Activated CD4-positive, alpha-beta memory T cell treated with anti-CD3 and anti-CD28 coated beads for 36 hours (primary cell): ENCODE measurements at regions not wholly inside any gene's neighbourhood (a gene's known extent, or its start where the extent isn't known, plus 50 kb on each side); places are given as distances from the start of the nearest gene placed in this dataset.

Source experiments
- CTCF ChIA-PET: fragments of 350-600 bp; sonication (Branson Sonifier 250); formaldehyde crosslinking; loops from one replicate; lab custom pipeline; 2021; ENCODE audit warnings: antibody characterized with exemption, inconsistent platforms; lab: Charles Lee
- POLR2A ChIA-PET: fragments of 350-600 bp; sonication (Branson Sonifier 250); formaldehyde crosslinking; loops from one replicate; lab custom pipeline; 2021; ENCODE audit warnings: antibody characterized with exemption; lab: Charles Lee
- DNase-seq: peaks from one replicate; pipeline ENCODE4 v3.0.0-alpha.2; 2020
- H3K27ac Mint-ChIP-seq: one replicate; pipeline ENCODE4 v1.8.0; 2021; ENCODE audit warnings: mixed read lengths
- H3K27me3 Mint-ChIP-seq: one replicate; pipeline ENCODE4 v1.8.0; 2021; ENCODE audit warnings: mixed read lengths
- H3K36me3 Mint-ChIP-seq: one replicate; pipeline ENCODE4 v1.8.0; 2021; ENCODE audit warnings: mixed read lengths
- H3K4me1 Mint-ChIP-seq: one replicate; pipeline ENCODE4 v1.8.0; 2021; ENCODE audit warnings: low read depth, mixed read lengths
- H3K4me3 Mint-ChIP-seq: one replicate; pipeline ENCODE4 v1.8.0; 2021; ENCODE audit warnings: mild to moderate bottlenecking, mixed read lengths
- H3K9me3 Mint-ChIP-seq: one replicate; pipeline ENCODE4 v1.8.0; 2021; ENCODE audit warnings: mixed read lengths
- intact Hi-C: fragments of 100-400 bp; cut with micrococcal nuclease; formaldehyde crosslinking; loops from one replicate; pipeline ENCODE4 v1.15.1; 2023

- POLR2A ChIA-PET: interaction anchor here (0.6 to 3.1 kb wide), 6 partner anchors 20 to 181 kb away, joined by 3 to 20 read pairs (median 8); partner anchors contain the start of gene NEDD9
- Mint-ChIP-seq H3K4me3 (no peak overlapping the region), H3K9me3 (peaks cover 5% of the 10 kb centered on the region), H3K27ac (peak overlapping the region; percentile 75), H3K36me3 (no peaks in the 10 kb centered on the region), H3K27me3 (no peaks in the 10 kb centered on the region), H3K4me1 (peaks cover 52% of the 10 kb centered on the region)
- CTCF ChIA-PET: interaction anchor here (0.5 to 1.8 kb wide), 5 partner anchors 40 to 181 kb away, joined by 3 to 9 read pairs (median 3); partner anchors contain the start of gene NEDD9
- intact Hi-C loops: loop anchor here (1.0 to 5.0 kb wide), 12 partner anchors 10 to 241 kb away; partner anchors contain the start of gene NEDD9
- DNase-seq: no peak
These were observed 123.8 kb upstream of the TMEM170B start for GRCh38 chr6:11413728-11414127.

GRCh38 chr6:11413117-11413687 lies 124.3 kb upstream of the TMEM170B start:
- intact Hi-C loops: loop anchor here (1.0 to 5.0 kb wide), 10 partner anchors 10 to 241 kb away; partner anchors contain the start of gene NEDD9
- Mint-ChIP-seq H3K9me3 (peaks cover 5% of the 10 kb centered on the region), H3K27ac (peak overlapping the region; percentile 75), H3K27me3 (no peaks in the 10 kb centered on the region), H3K4me1 (peaks cover 52% of the 10 kb centered on the region), H3K36me3 (no peaks in the 10 kb centered on the region), H3K4me3 (no peak overlapping the region)
- ChIA-PET CTCF (interaction anchor here (0.7 to 1.8 kb wide), 8 partner anchors 28 to 189 kb away, joined by 3 to 9 read pairs (median 4); partner anchors contain the start of gene NEDD9), POLR2A (interaction anchor here (0.6 to 3.1 kb wide), 7 partner anchors 20 to 181 kb away, joined by 3 to 20 read pairs (median 7); partner anchors contain the start of gene NEDD9)
- peak; percentile 32 for DNase-seq

GRCh38 chr6:11412616-11413015 lies 124.9 kb upstream of the TMEM170B start:
- H3K27ac Mint-ChIP-seq: peak overlapping the region; percentile 75
- H3K4me3 Mint-ChIP-seq: no peak overlapping the region
- H3K4me1 Mint-ChIP-seq: peaks cover 52% of the 10 kb centered on the region
- intact Hi-C loops: loop anchor here (1.0 to 5.0 kb wide), 11 partner anchors 11 to 240 kb away; partner anchors contain the start of gene NEDD9
- ChIA-PET CTCF (interaction anchor here (0.7 to 1.8 kb wide), 8 partner anchors 28 to 189 kb away, joined by 3 to 9 read pairs (median 4); partner anchors contain the start of gene NEDD9), POLR2A (interaction anchor here (1.1 to 3.1 kb wide), 4 partner anchors 31 to 180 kb away, joined by 3 to 20 read pairs (median 13); partner anchors contain the start of gene NEDD9)
- no peaks in the 10 kb centered on the region for H3K27me3 Mint-ChIP-seq
- H3K9me3 Mint-ChIP-seq: peaks cover 5% of the 10 kb centered on the region
- no peaks in the 10 kb centered on the region for H3K36me3 Mint-ChIP-seq
- DNase-seq: no peak

DNA sequence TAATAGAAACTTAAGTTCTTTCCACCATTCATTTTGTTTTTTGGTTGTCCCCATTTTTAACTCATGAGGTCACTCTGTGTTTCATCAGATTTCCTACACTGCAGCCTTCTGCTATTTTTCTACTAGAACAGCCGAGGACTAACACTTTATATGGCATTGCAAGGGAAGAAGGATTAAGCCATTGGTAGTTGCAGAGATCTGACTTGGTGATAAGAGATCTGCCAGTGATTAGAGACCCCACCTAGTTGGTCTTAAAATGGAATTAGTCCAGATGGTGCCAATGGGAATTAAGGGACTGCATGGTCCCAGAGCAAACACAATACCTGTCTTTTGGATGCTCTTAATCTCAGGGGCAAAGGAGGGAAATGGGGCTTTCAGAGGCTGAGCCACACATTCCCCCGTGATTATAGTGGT lies 125.5 kb upstream of the TMEM170B start:
- peak overlapping the region; percentile 66 for H3K27ac Mint-ChIP-seq

DNA sequence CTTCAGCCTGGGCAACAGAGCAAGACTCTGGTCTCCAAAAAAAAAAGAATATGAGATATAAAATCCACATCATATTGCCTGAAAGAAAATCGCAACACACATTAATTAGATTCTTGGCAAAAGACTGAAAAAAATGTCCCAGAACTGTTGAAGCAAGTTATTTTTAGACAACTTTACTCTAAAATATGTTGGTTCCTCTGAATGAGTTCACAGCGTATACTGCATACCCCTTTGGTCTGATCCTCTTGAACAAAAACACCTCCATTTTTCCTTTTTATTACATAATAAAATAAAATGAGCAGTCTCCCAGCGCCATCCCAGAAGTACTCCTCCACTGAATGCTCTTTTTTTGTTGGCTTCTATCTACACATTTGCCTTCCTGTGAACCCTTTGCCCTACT lies 126.0 kb upstream of the TMEM170B start:
- no peaks in the 10 kb centered on the region for H3K27me3 Mint-ChIP-seq
- POLR2A ChIA-PET: interaction anchor here (1.0 to 1.3 kb wide), 4 partner anchors 27 to 187 kb away, joined by 3 to 10 read pairs (median 5); no protein-coding TSS in a partner anchor
- H3K27ac Mint-ChIP-seq: peak overlapping the region; percentile 66
- H3K9me3 Mint-ChIP-seq: peaks cover 5% of the 10 kb centered on the region
- H3K4me3 Mint-ChIP-seq: no peak overlapping the region
- DNase-seq: no peak
- H3K4me1 Mint-ChIP-seq: peaks cover 52% of the 10 kb centered on the region
- intact Hi-C loops: loop anchor here (5.0 kb wide), 1 partner anchor 239 kb away; no protein-coding TSS in a partner anchor
- H3K36me3 Mint-ChIP-seq: no peaks in the 10 kb centered on the region
- CTCF ChIA-PET: interaction anchor here (1.3 to 1.7 kb wide), 2 partner anchors 48 to 84 kb away, joined by 4 to 12 read pairs; no protein-coding TSS in a partner anchor

More for the DNA sequence above, 125.5 kb upstream of the TMEM170B start:
- ChIA-PET POLR2A (interaction anchor here (1.1 to 3.1 kb wide), 3 partner anchors 48 to 179 kb away, joined by 3 to 20 read pairs (median 7); partner anchors contain the start of gene NEDD9), CTCF (interaction anchor here (1.2 to 1.5 kb wide), 2 partner anchors 31 to 44 kb away, joined by 3 to 5 read pairs; no protein-coding TSS in a partner anchor)
- Mint-ChIP-seq H3K36me3 (no peaks in the 10 kb centered on the region), H3K9me3 (peaks cover 5% of the 10 kb centered on the region), H3K4me3 (no peak overlapping the region), H3K27me3 (no peaks in the 10 kb centered on the region), H3K4me1 (peaks cover 52% of the 10 kb centered on the region)
- intact Hi-C loops: loop anchor here (1.0 to 5.0 kb wide), 3 partner anchors 121 to 240 kb away; no protein-coding TSS in a partner anchor
- DNase-seq: no peak

DNA sequence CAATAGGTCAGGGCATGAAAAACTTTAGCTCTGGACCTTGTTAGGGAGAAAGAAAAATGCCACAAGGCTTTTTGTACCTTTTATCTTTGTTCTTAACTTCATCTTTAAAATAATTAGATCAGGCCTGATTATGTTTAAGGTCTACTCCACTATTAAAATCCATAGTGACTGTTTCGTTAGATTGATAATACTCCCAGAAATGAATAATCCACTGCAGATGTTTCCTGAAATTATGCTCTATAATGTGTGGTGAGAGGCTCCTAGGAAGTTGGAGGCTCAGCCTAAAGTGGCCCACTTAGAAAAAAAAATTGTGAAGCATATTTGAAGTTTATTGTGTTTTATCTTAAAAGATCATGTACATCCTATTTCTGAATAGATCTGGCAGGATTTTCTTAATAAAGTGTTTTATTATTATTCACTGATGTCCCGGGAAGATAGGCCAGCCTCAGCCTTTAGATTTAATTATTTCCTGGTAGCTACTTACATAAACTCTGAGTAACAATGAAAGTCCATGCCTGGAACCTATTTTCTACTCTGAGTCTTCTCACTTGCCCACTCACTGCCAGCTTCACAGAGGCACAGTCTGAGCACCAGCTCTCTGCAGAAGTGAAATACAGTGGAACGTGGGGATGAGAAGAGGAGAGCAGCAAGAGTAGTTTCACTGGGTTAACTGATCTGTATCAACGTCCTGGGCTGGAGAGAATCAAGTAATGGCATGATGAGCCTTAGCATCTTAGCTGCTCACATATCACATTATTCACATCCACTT lies 126.8 kb upstream of the TMEM170B start:
- intact Hi-C loops: loop anchor here (5.0 kb wide), 1 partner anchor 238 kb away; no protein-coding TSS in a partner anchor
- H3K27ac Mint-ChIP-seq: peak overlapping the region; percentile 65
- peak; percentile 63 for DNase-seq
- no peaks in the 10 kb centered on the region for H3K27me3 Mint-ChIP-seq
- no peaks in the 10 kb centered on the region for H3K36me3 Mint-ChIP-seq
- H3K4me1 Mint-ChIP-seq: peaks cover 47% of the 10 kb centered on the region
- ChIA-PET POLR2A (interaction anchor here (0.7 to 1.3 kb wide), 5 partner anchors 26 to 186 kb away, joined by 3 to 10 read pairs (median 4); no protein-coding TSS in a partner anchor), CTCF (interaction anchor here (1.0 to 1.7 kb wide), 3 partner anchors 11 to 85 kb away, joined by 3 to 12 read pairs (median 4); no protein-coding TSS in a partner anchor)
- H3K4me3 Mint-ChIP-seq: no peak overlapping the region
- H3K9me3 Mint-ChIP-seq: no peaks in the 10 kb centered on the region

- no peak overlapping the region for H3K4me3 Mint-ChIP-seq
- peaks cover 38% of the 10 kb centered on the region for H3K4me1 Mint-ChIP-seq
- no peaks in the 10 kb centered on the region for H3K36me3 Mint-ChIP-seq
- CTCF ChIA-PET: no interaction called here
- H3K9me3 Mint-ChIP-seq: no peaks in the 10 kb centered on the region
- intact Hi-C loops: no loop called here
- H3K27ac Mint-ChIP-seq: no peak overlapping the region
- POLR2A ChIA-PET: no interaction called here
- no peaks in the 10 kb centered on the region for H3K27me3 Mint-ChIP-seq
- no peak for DNase-seq
These were observed 128.2 kb upstream of the TMEM170B start for GRCh38 chr6:11409371-11409770.

DNA sequence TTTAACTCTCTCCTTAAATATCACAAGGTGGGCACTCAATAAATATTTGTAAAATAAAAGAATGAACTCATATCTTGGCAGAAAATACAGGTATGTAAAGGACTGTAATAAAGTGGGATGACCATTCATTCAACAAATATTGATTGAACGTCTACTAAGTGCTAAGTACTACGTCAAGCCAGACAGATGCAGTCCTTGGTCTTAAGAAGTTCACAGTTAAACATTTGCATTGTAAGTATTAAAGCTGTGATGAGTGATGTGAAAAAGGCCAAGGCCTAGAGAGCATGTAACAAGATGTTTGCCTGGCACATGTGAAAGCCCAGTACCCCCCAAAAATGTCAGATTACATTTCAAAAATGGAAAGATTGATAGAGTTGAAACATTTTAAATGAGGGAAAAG lies 130.1 kb upstream of the TMEM170B start:
- intact Hi-C loops: no loop called here
- no peak overlapping the region for H3K4me3 Mint-ChIP-seq
- POLR2A ChIA-PET: no interaction called here
- H3K27ac Mint-ChIP-seq: no peak overlapping the region
- CTCF ChIA-PET: no interaction called here
- H3K9me3 Mint-ChIP-seq: no peaks in the 10 kb centered on the region
- no peaks in the 10 kb centered on the region for H3K36me3 Mint-ChIP-seq
- H3K27me3 Mint-ChIP-seq: no peaks in the 10 kb centered on the region
- DNase-seq: no peak
- peaks cover 23% of the 10 kb centered on the region for H3K4me1 Mint-ChIP-seq

DNA sequence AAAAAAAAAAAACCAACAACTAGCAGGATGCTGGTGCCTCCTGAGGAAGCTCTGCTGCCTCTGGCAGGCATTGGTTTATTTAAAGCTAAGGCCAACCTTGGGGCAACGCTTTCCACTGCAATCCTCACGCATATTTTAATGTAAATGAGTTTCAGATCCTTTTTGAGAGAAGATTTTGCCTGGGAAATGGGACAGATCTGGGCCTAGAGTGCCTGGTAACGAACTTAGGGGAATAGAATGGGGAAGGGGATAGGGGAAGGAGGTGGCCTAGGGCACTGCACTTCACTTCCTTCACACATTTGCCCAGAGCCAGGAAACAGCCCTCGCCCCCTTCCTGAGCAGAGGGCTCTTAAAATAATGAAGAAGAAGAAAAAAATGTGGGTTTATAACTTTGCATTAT lies 132.7 kb upstream of the TMEM170B start:
- Mint-ChIP-seq H3K9me3 (no peaks in the 10 kb centered on the region), H3K27me3 (no peaks in the 10 kb centered on the region), H3K4me3 (no peak overlapping the region), H3K27ac (no peak overlapping the region), H3K4me1 (peaks cover 5% of the 10 kb centered on the region), H3K36me3 (no peaks in the 10 kb centered on the region)
- POLR2A ChIA-PET: no interaction called here
- CTCF ChIA-PET: no interaction called here
- DNase-seq: no peak
- intact Hi-C loops: no loop called here

GRCh38 chr6:11404081-11404480 lies 133.5 kb upstream of the TMEM170B start:
- ChIA-PET CTCF (no interaction called here), POLR2A (no interaction called here)
- no peaks in the 10 kb centered on the region for H3K27me3 Mint-ChIP-seq

GRCh38 chr6:11403035-11403601 lies 134.4 kb upstream of the TMEM170B start:
- Mint-ChIP-seq H3K27ac (no peak overlapping the region), H3K4me1 (no peaks in the 10 kb centered on the region), H3K4me3 (no peak overlapping the region), H3K27me3 (no peaks in the 10 kb centered on the region), H3K36me3 (no peaks in the 10 kb centered on the region), H3K9me3 (no peaks in the 10 kb centered on the region)
- POLR2A ChIA-PET: no interaction called here
- CTCF ChIA-PET: no interaction called here
- intact Hi-C loops: no loop called here
- no peak for DNase-seq

More at GRCh38 chr6:11404081-11404480, 133.5 kb upstream of the TMEM170B start:
- intact Hi-C loops: no loop called here
- H3K9me3 Mint-ChIP-seq: no peaks in the 10 kb centered on the region
- no peak overlapping the region for H3K27ac Mint-ChIP-seq
- DNase-seq: no peak
- no peak overlapping the region for H3K4me3 Mint-ChIP-seq
- peaks cover under 1% of the 10 kb centered on the region for H3K4me1 Mint-ChIP-seq
- no peaks in the 10 kb centered on the region for H3K36me3 Mint-ChIP-seq
